Activated CD4-positive, alpha-beta T cell treated with anti-CD3 and anti-CD28 coated beads for 36 hours (primary cell): ENCODE measurements at regions not wholly inside any gene's neighbourhood (a gene's known extent, or its start where the extent isn't known, plus 50 kb on each side); places are given as distances from the start of the nearest gene placed in this dataset.
"Not testable (repeated sequence)": the region's sequence is repeated elsewhere in the genome, so short reads cannot be mapped to it uniquely, and the experiment has no call there.

ENCODE experiments used
- ATAC-seq: fragments of 200-7000 bp; cut with Tn5 transposase; one replicate; pipeline ENCODE4 v1.10.0; 2021; ENCODE audit warnings: mild to moderate bottlenecking, moderate library complexity
- CTCF ChIA-PET: fragments of 350-600 bp; sonication (Branson Sonifier 250); formaldehyde crosslinking; loops from one replicate; lab custom pipeline; 2021; ENCODE audit warnings: antibody characterized with exemption; lab: Charles Lee
- POLR2A ChIA-PET: fragments of 350-600 bp; sonication (Branson Sonifier 250); formaldehyde crosslinking; loops from one replicate; lab custom pipeline; 2021; ENCODE audit warnings: antibody characterized with exemption, inconsistent platforms; lab: Charles Lee
- DNase-seq: peaks from one replicate; pipeline ENCODE4 v3.0.0-alpha.2; 2020
- H3K27ac Mint-ChIP-seq: one replicate; pipeline ENCODE4 v1.8.0; 2021; ENCODE audit warnings: mixed read lengths
- H3K27me3 Mint-ChIP-seq: one replicate; pipeline ENCODE4 v1.8.0; 2021; ENCODE audit warnings: mixed read lengths
- H3K36me3 Mint-ChIP-seq: one replicate; pipeline ENCODE4 v1.8.0; 2021; ENCODE audit warnings: low read depth, mixed read lengths
- H3K4me1 Mint-ChIP-seq: one replicate; pipeline ENCODE4 v1.8.0; 2021; ENCODE audit warnings: mixed read lengths
- H3K4me3 Mint-ChIP-seq: one replicate; pipeline ENCODE4 v1.8.0; 2021; ENCODE audit warnings: mild to moderate bottlenecking, moderate library complexity, mixed read lengths
- H3K9me3 Mint-ChIP-seq: one replicate; pipeline ENCODE4 v1.8.0; 2021; ENCODE audit warnings: low read depth, mixed read lengths
- intact Hi-C, 2 experiments: fragments of 100-400 bp; cut with DNase I in 1 of 2; cut with micrococcal nuclease in 1 of 2; formaldehyde crosslinking; loops; one replicate each; pipeline versions ENCODE4 v1.14.2 to v1.15.1; 2022 to 2024; cut with DNase I, micrococcal nuclease

DNA sequence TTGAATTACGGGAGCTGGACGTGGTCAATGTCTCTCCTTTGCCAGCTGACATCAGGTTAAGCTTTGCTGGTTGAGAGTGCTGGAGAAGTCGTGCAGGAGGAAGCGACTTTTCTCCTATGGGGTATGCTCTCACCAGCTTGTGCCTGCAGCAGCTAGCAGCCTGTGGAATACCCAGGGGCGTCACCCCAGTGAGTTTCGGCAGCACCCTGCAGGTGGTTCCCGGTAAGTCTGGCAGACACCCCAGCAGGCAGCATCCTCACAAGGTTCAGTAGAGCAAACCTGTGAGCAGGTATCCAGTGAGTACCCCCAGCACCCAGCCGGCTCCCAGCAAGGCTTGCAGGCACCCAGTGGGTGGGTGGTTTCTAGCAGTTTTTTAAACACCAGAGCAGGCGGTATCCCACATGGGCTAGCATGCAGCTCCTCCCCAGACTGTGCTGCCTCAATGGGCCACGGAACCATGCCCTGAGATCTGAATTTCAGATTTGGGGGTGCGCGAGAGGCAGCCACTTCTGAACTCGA, 74.8 kb upstream of the SVIL start:
- ATAC-seq: no peak
- no peak for DNase-seq
- H3K36me3 Mint-ChIP-seq: peaks cover 10% of the 10 kb centered on the region
- no peak overlapping the region for H3K27ac Mint-ChIP-seq
- H3K27me3 Mint-ChIP-seq: no peaks in the 10 kb centered on the region
- no peak overlapping the region for H3K4me3 Mint-ChIP-seq
- H3K9me3 Mint-ChIP-seq: peaks cover 5% of the 10 kb centered on the region
- H3K4me1 Mint-ChIP-seq: peaks cover 27% of the 10 kb centered on the region
- intact Hi-C loops: no loop called here
- CTCF ChIA-PET: interaction anchor here (0.9 kb wide), 1 partner anchor 94 kb away, joined by 3 read pairs; no protein-coding TSS in a partner anchor
- POLR2A ChIA-PET: no interaction called here

DNA sequence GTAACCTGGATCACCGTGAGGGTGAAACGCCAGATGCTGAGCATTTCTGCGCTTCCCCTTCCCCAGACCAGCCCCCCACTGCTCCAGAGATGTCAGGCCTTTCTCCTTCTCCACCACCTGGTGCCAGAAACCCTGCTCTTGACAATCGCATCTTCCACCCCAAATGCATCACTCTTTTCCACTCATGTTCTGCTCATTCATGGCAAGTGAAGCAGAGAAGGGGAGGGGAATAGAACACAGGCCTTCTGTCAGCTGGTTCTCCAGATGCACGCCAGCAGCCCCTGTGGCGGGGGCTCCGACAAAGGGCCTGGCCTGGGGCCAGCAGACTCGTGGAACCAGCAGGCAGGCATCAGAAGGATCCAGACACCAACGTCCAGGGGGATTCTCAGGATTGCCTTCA, 68.5 kb upstream of the SVIL start:
- intact Hi-C loops: no loop called here
- Mint-ChIP-seq H3K27me3 (no peaks in the 10 kb centered on the region), H3K27ac (peak overlapping the region; percentile 88)

DNA sequence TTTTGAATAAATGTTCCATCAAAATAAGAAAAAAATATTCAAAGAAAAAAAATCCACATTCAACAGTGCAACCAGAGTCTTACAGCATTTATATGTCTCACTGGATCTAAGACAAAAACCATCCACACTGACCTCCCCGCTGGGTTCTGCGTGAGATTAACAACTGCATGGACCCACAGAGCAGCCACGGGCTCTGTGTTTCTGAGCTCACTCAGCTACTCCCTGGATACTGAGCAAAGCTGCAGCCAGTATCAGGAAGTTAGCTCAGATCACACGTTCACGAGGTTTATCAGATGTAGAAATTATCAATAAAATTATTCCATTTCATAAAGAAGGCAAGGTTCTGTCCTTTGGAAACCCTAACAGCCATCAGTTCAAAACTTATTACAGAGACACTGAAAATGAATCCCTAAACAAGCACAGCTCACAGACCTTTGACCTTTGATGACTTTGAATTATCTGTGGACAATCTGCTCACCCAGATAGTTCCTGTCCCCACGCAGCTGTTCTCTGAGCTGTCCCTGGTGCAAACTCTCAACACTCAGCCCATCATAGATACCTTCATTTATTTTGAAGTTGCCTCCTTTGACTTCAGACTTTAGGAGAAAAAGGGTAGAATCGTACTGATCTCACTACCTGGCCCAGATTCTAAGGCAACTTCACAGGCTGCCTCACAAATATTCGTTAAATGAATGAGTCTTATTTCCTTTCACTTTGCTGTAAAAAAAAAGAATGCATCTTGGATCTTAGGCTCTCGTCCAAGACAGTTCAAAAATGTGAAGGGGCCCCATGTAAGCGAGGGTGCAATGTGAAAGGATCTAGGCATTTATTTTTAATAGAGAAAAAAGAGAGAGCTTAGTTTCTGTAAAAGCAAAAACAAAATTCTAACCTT, 67.7 kb upstream of the SVIL start:
- Mint-ChIP-seq H3K9me3 (peaks cover 5% of the 10 kb centered on the region), H3K27me3 (no peaks in the 10 kb centered on the region), H3K4me3 (peak overlapping the region; percentile 64), H3K27ac (peak overlapping the region; percentile 88), H3K36me3 (peaks cover 10% of the 10 kb centered on the region), H3K4me1 (peaks cover 49% of the 10 kb centered on the region)
- DNase-seq: no peak
- intact Hi-C loops: no loop called here
- CTCF ChIA-PET: interaction anchor here (0.6 to 1.1 kb wide), 3 partner anchors 9 to 33 kb away, joined by 3 to 4 read pairs (median 3); no protein-coding TSS in a partner anchor
- POLR2A ChIA-PET: interaction anchor here (0.7 to 0.8 kb wide), 2 partner anchors 23 to 32 kb away, joined by 3 to 4 read pairs; no protein-coding TSS in a partner anchor
- peak; percentile 71 for ATAC-seq

More for the DNA sequence above, 68.5 kb upstream of the SVIL start:
- DNase-seq (no peak), ATAC-seq (no peak)
- ChIA-PET CTCF (no interaction called here), POLR2A (no interaction called here)
- Mint-ChIP-seq H3K4me3 (peak overlapping the region; percentile 64), H3K9me3 (peaks cover 5% of the 10 kb centered on the region), H3K36me3 (peaks cover 10% of the 10 kb centered on the region), H3K4me1 (peaks cover 49% of the 10 kb centered on the region)

DNA sequence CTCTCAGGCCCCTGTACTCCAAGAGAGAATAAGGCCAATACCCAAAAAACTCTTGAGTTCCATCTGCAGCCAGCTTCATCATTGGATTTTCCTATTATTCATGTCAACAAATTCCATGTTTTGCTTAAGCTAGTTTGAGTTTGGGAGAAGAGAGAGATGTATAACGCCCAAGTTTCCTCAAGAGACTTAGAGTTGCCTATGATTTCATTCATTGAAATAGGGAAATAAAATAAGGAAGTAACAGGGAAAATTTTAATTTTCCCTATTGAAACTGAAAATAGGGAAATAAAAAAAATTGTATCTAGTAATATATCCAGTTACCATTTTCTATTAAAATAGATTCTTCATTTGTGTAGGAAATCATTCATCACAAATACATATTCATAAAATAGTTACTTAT, 66.5 kb upstream of the SVIL start:
- Mint-ChIP-seq H3K9me3 (peaks cover 5% of the 10 kb centered on the region), H3K36me3 (peaks cover 8% of the 10 kb centered on the region), H3K4me3 (no peak overlapping the region), H3K27me3 (no peaks in the 10 kb centered on the region), H3K27ac (no peak overlapping the region), H3K4me1 (peaks cover 40% of the 10 kb centered on the region)
- DNase-seq: no peak
- CTCF ChIA-PET: interaction anchor here (0.7 kb wide), 1 partner anchor 35 kb away, joined by 4 read pairs; no protein-coding TSS in a partner anchor
- intact Hi-C loops: no loop called here
- ATAC-seq: no peak
- POLR2A ChIA-PET: no interaction called here

DNA sequence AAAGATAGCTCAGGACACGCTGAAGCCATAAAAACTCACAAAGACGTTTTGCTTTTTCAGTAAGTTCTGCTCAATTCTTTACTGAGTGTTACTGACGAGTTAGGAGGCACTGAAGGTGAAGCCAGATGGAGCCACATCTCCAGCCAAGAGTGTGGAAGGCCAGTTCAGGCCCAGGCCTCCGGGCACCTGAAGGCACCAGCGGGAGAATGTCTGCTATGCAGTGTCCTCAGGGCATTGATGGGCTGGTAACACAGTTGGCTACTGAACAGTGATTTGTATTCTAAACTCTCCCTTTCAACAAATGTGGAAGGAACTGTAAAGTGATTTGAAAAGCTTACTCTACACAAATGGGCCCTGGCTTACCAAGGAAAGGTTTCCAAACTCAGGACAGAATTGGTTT, 64.8 kb upstream of the SVIL start:
- POLR2A ChIA-PET: no interaction called here
- ATAC-seq: no peak
- no peaks in the 10 kb centered on the region for H3K27me3 Mint-ChIP-seq
- DNase-seq: no peak
- intact Hi-C loops: no loop called here
- no peak overlapping the region for H3K27ac Mint-ChIP-seq
- CTCF ChIA-PET: interaction anchor here (1.2 kb wide), 1 partner anchor 11 kb away, joined by 4 read pairs; no protein-coding TSS in a partner anchor
- peaks cover 4% of the 10 kb centered on the region for H3K36me3 Mint-ChIP-seq
- peaks cover 38% of the 10 kb centered on the region for H3K4me1 Mint-ChIP-seq
- H3K9me3 Mint-ChIP-seq: no peaks in the 10 kb centered on the region
- no peak overlapping the region for H3K4me3 Mint-ChIP-seq

DNA sequence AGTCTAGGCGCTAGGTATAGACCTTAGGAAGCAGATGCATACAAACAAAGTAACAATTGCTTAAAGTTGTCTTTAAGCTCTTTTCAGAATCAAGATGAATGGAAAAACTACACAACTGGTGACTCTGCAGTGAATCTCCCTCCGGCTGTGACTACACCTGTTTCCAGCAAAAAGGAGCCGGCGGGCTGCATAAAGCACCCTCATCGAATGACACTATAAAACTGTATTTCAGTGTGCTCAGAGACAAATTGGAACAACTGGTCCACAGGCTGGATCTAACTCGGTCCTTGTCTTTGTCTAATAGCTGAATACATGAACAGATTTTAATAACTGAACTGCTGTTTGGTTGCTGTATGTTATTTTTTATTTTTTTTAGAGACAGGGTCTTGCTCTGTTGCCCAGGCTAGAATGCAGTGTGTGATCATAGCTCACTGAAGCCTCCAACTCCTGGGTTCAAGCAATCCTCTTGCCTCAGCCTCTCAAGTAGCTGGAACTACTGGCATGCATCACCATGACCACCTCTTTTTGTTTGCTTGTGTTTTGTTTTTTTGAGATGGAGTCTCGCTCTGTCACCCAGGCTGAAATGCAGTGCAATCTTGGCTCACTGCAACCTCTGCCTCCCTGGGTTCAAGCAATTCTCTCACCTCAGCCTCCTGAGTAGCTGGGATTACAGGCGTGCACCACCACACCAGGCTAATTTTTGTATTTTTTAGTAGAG, 64.2 kb upstream of the SVIL start:
- Mint-ChIP-seq H3K27me3 (no peaks in the 10 kb centered on the region), H3K27ac (no peak overlapping the region), H3K9me3 (no peaks in the 10 kb centered on the region), H3K36me3 (peaks cover 4% of the 10 kb centered on the region), H3K4me1 (peaks cover 31% of the 10 kb centered on the region), H3K4me3 (no peak overlapping the region)
- CTCF ChIA-PET: interaction anchor here (1.2 kb wide), 1 partner anchor 10 kb away, joined by 4 read pairs; no protein-coding TSS in a partner anchor
- ATAC-seq (no peak), DNase-seq (no peak)
- intact Hi-C loops: no loop called here
- POLR2A ChIA-PET: no interaction called here

DNA sequence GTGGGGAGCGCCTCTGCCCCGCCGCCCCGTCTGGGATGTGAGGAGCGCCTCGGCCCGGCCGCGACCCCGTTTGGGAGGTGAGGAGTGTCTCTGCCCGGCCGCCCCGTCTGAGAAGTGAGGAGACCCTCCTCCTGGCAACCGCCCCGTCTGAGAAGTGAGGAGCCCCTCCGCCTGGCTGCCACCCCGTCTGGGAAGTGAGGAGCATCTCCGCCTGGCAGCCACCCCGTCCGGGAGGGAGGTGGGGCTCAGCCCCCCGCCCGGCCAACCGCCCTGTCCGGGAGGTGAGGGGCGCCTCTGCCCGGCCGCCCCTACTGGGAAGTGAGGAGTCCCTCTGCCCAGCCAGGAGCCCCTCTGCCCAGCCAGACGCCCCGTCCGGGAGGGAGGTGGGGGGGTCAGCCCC, 61.8 kb upstream of the SVIL start:
- ATAC-seq, CTCF ChIA-PET, H3K4me3 Mint-ChIP-seq, intact Hi-C loops, H3K36me3 Mint-ChIP-seq, POLR2A ChIA-PET, H3K27ac Mint-ChIP-seq, H3K27me3 Mint-ChIP-seq, H3K9me3 Mint-ChIP-seq, DNase-seq: not testable (repeated sequence)
- peaks cover 26% of the 10 kb centered on the region for H3K4me1 Mint-ChIP-seq

DNA sequence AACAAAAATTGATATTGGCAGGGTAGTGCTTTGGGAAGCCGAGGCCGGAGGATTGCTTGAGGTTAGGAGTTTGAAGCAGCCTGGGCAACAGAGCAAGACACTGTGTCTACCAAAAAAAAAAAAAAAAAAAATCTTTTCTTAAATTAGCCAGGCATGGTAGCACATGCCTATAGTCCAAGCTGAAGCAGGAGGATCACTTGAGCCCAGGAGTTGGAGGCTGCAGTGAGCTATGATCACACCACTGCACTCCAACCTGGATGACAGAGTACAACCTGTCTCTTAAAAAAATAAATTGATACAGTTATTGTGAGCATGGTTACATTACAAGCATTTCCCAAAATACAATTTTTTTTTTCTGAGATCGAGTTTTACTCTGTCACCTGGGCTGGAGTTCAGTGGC, 59.4 kb upstream of the SVIL start:
- CTCF ChIA-PET: interaction anchor here (0.6 to 1.3 kb wide), 3 partner anchors 8 to 67 kb away, joined by 3 to 5 read pairs (median 5); no protein-coding TSS in a partner anchor
- H3K36me3 Mint-ChIP-seq: no peaks in the 10 kb centered on the region
- ATAC-seq: no peak
- no peak overlapping the region for H3K27ac Mint-ChIP-seq
- no peaks in the 10 kb centered on the region for H3K27me3 Mint-ChIP-seq
- POLR2A ChIA-PET: no interaction called here
- DNase-seq: no peak
- H3K4me1 Mint-ChIP-seq: peaks cover 24% of the 10 kb centered on the region
- intact Hi-C loops: no loop called here
- H3K9me3 Mint-ChIP-seq: no peaks in the 10 kb centered on the region
- no peak overlapping the region for H3K4me3 Mint-ChIP-seq

DNA sequence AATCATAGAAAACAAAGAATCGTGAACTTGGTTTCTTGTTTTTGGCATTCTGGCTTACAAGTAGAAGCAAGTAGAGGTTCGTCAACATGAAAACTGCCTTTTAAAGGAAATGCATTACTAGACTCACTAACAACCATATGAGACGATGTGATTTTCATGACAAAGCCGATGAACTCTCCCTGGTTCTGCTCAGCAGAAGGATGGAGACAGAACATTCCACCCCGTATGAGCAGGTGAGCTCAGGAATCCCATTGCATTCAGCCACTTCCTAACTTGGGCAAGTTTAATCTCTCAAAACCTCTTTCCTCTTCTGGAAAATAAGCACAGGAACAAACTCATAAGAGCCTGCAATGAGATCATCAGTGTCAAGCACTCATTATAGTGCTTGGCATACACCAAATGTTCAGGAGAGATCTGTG, 57.4 kb upstream of the SVIL start:
- no peaks in the 10 kb centered on the region for H3K27me3 Mint-ChIP-seq
- intact Hi-C loops: no loop called here
- H3K9me3 Mint-ChIP-seq: no peaks in the 10 kb centered on the region
- no peak overlapping the region for H3K4me3 Mint-ChIP-seq
- H3K27ac Mint-ChIP-seq: no peak overlapping the region
- ATAC-seq (no peak), DNase-seq (no peak)
- ChIA-PET CTCF (interaction anchor here (0.6 to 1.4 kb wide), 3 partner anchors 32 to 65 kb away, joined by 3 to 5 read pairs (median 4); no protein-coding TSS in a partner anchor), POLR2A (interaction anchor here (0.8 kb wide), 1 partner anchor 29 kb away, joined by 6 read pairs; no protein-coding TSS in a partner anchor)
- peaks cover 38% of the 10 kb centered on the region for H3K4me1 Mint-ChIP-seq
- peaks cover 1% of the 10 kb centered on the region for H3K36me3 Mint-ChIP-seq

DNA sequence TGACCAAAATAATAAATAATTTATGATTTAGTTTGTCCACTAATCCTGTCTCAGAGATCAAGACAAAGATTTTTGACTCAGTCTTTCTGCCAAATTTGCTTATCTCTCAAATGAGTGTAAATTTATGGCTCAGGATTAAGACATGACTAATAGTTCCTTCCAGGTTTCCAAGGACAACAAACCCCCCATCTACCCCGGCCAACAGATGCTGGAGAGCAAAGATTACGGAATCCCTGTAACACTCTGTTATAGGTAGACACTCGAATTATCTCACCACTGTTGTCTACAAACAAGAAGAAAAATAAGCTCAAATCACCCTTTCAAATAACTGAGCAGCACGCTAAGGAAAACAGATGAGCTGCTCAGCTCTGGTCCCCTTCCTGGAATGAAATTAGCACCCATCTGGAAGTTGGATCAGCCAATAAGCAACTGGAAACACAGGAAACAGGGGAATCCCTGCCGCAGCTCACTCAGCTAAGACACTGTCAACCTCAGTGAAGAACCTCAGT, 56.8 kb upstream of the SVIL start:
- H3K27ac Mint-ChIP-seq: no peak overlapping the region
- CTCF ChIA-PET: interaction anchor here (1.2 to 1.4 kb wide), 2 partner anchors 45 to 65 kb away, joined by 3 to 5 read pairs; no protein-coding TSS in a partner anchor
- H3K36me3 Mint-ChIP-seq: peaks cover 6% of the 10 kb centered on the region
- ATAC-seq: no peak
- no peaks in the 10 kb centered on the region for H3K9me3 Mint-ChIP-seq
- H3K4me1 Mint-ChIP-seq: peaks cover 43% of the 10 kb centered on the region
- H3K27me3 Mint-ChIP-seq: no peaks in the 10 kb centered on the region
- no peak overlapping the region for H3K4me3 Mint-ChIP-seq
- POLR2A ChIA-PET: interaction anchor here (0.6 to 0.8 kb wide), 2 partner anchors 30 to 40 kb away, joined by 3 to 6 read pairs; no protein-coding TSS in a partner anchor
- intact Hi-C loops: no loop called here
- DNase-seq: no peak
